Esophagus squamous epithelium (tissue), 5 donors: ENCODE measurements at regions not wholly inside any gene's neighbourhood (a gene's known extent, or its start where the extent isn't known, plus 50 kb on each side); places are given as distances from the start of the nearest gene placed in this dataset.

Source experiments
- DNase-seq: peaks from one replicate; lab custom pipeline; 2025; lab: John Stamatoyannopoulos, UW
- H3K27ac ChIP-seq, 4 donors: fragments of 200-600 bp; sonication (generic); one replicate each; pipeline ENCODE4 v1.5.1; 2016 to 2019; ENCODE audit warnings: mild to moderate bottlenecking in 1 of 4
- H3K27me3 ChIP-seq, 4 donors: fragments of 200-600 bp; sonication (generic); 1 replicate in 3 of 4; 2 replicates in 1 of 4; pipeline versions ENCODE4 v1.5.1 to v1.6.0; 2017 to 2021; ENCODE audit warnings: antibody characterized with exemption in 1 of 4
- H3K36me3 ChIP-seq, 3 donors: fragments of 200-600 bp; sonication (generic); one replicate each; pipeline ENCODE4 v1.5.1; 2016 to 2019
- H3K4me1 ChIP-seq, 3 donors: fragments of 200-600 bp; sonication (generic); one replicate each; pipeline ENCODE4 v1.5.1; 2017 to 2019
- H3K4me3 ChIP-seq, 4 donors: fragments of 200-600 bp; sonication (generic); 1 replicate in 3 of 4; 2 replicates in 1 of 4; pipeline ENCODE4 v1.5.1; 2016 to 2019; ENCODE audit warnings: mild to moderate bottlenecking in 2 of 4, moderate library complexity in 1 of 4
- H3K9me3 ChIP-seq, 3 donors: fragments of 200-600 bp; sonication (generic); one replicate each; pipeline ENCODE4 v1.5.1; 2016 to 2019
- CTCF ChIP-seq, 6 experiments: fragments of 450-650 bp in 4 of 6; fragments of 200-600 bp in 2 of 6; sonication (generic) in 2 of 6; IDR thresholded peaks; one replicate each; pipeline ENCODE4 v1.5.1; 2016 to 2019; ENCODE audit warnings: antibody characterized with exemption in 6 of 6, mild to moderate bottlenecking in 4 of 6, moderate library complexity in 4 of 6
- POLR2A ChIP-seq, 4 donors: fragments of 450-650 bp; IDR thresholded peaks; one replicate each; pipeline ENCODE4 v1.6.1; 2017; ENCODE audit warnings: antibody characterized with exemption in 4 of 4, mild to moderate bottlenecking in 4 of 4, moderate library complexity in 3 of 4
- WGBS, 2 donors: methylation state at CpG; one replicate each; pipeline ENCODE4 v1.1.5; 2018; 5-methylcytosine and 5-hydroxymethylcytosine counted together
- intact Hi-C: fragments of 100-400 bp; cut with DNase I; formaldehyde crosslinking; loops from one replicate; pipeline ENCODE4 v1.15.0; 2022
- donor health status: DM: yes; HTN: yes; CAD: no.

- no peak for DNase-seq
- peak overlapping the region in 2 of 4 donors; percentile 19 to 44 for H3K27ac ChIP-seq
- no peaks in the 10 kb centered on the region for H3K36me3 ChIP-seq
- peaks cover 16 to 39% (median 32%) of the 10 kb centered on the region in 3 donors for H3K4me1 ChIP-seq
- intact Hi-C loops, result no loop called here
- TF ChIP-seq CTCF (IDR thresholded peaks at IDR 0.05) (no peak), POLR2A (IDR thresholded peaks at IDR 0.05) (no peak)
- no peak overlapping the region for H3K4me3 ChIP-seq
- no peaks in the 10 kb centered on the region for H3K9me3 ChIP-seq
- 28 to 70% methylated on average over 2 of the region's 3 CpGs for WGBS, 2 donors
- no peaks in the 10 kb centered on the region for H3K27me3 ChIP-seq
Observed at GRCh38 chr20:40568200-40568599, 120.8 kb downstream of the MAFB start.

GRCh38 chr20:40565682-40566040 is 123.4 kb downstream of the MAFB start:
- H3K27ac ChIP-seq, result peak overlapping the region; percentile 14 to 78 (median 64)
- H3K27me3 ChIP-seq, result no peaks in the 10 kb centered on the region
- H3K4me3 ChIP-seq, result no peak overlapping the region
- no peak for DNase-seq
- no peaks in the 10 kb centered on the region for H3K9me3 ChIP-seq
- H3K36me3 ChIP-seq, result no peaks in the 10 kb centered on the region
- peaks cover 25 to 57% (median 44%) of the 10 kb centered on the region in 3 donors for H3K4me1 ChIP-seq
- 83% methylated on average over 1 of the region's 1 CpG; no CpG with 5 or more reads in 1 of the 2 donors for WGBS, 2 donors
- no peak for TF ChIP-seq POLR2A (IDR thresholded peaks at IDR 0.05)
- TF ChIP-seq CTCF (IDR thresholded peaks at IDR 0.05), result no peak
- intact Hi-C loops, result no loop called here

DNA sequence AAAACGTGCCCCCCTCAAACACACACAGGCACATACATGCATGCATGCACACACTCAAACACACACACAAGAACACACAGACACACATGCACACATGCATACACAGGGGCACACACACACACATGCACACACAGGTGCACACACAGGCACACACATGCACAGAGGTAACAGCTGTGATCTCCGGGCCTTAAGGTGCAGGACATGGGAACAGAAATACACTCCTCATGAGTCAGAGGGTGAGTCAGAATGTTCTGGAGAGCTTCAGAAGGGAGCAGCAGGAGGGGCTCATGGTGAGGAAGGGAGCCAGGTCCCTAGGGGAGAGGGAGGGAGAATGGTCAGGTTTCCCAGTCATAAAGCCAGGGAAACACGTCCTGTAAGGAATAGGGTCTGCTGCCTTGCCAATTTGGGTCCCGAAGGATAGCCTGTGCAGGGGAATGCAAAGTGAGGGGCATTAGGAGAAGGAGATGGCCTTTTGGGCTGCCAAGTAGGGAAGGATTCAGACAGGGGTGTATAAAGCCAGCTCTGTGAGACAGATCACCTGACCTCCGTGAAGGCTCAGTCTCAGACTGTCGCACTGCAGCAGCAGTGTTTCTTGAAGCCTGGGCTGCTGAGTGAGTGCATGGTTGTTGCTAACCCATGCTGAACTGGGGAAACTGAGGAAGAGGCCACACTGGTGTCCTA is 123.9 kb downstream of the MAFB start:
- intact Hi-C loops, result no loop called here
- no peak overlapping the region for H3K4me3 ChIP-seq
- DNase-seq, result no peak
- H3K36me3 ChIP-seq, result no peaks in the 10 kb centered on the region
- TF ChIP-seq POLR2A (IDR thresholded peaks at IDR 0.05) (no peak), CTCF (IDR thresholded peaks at IDR 0.05) (no peak)
- 42 to 49% methylated on average over 5 to 6 of the region's 6 CpGs for WGBS, 2 donors
- H3K27me3 ChIP-seq, result no peaks in the 10 kb centered on the region
- no peaks in the 10 kb centered on the region for H3K9me3 ChIP-seq
- peaks cover 25 to 57% (median 44%) of the 10 kb centered on the region in 3 donors for H3K4me1 ChIP-seq
- H3K27ac ChIP-seq, result peak overlapping the region; percentile 44 to 78 (median 64)

GRCh38 chr20:40563296-40563950 is 125.6 kb downstream of the MAFB start:
- DNase-seq, result peak; percentile 6

More at GRCh38 chr20:40563296-40563950, 125.6 kb downstream of the MAFB start:
- no peak overlapping the region for H3K4me3 ChIP-seq
- no peak for TF ChIP-seq POLR2A (IDR thresholded peaks at IDR 0.05)
- no peak for TF ChIP-seq CTCF (IDR thresholded peaks at IDR 0.05)
- H3K9me3 ChIP-seq, result no peaks in the 10 kb centered on the region
- no peaks in the 10 kb centered on the region for H3K27me3 ChIP-seq
- WGBS, 2 donors, result 23 to 26% methylated on average over 8 of the region's 8 CpGs
- peak overlapping the region; percentile 40 to 77 (median 68) for H3K27ac ChIP-seq
- no peaks in the 10 kb centered on the region for H3K36me3 ChIP-seq
- intact Hi-C loops, result no loop called here
- peaks cover 25 to 57% (median 44%) of the 10 kb centered on the region in 3 donors for H3K4me1 ChIP-seq
